ENCODE measurements at regions not wholly inside any gene's neighbourhood (a gene's known extent, or its start where the extent isn't known, plus 50 kb on each side); places are given as distances from the start of the nearest gene placed in this dataset.

- TF ChIP-seq POLR2A (IDR thresholded peaks at IDR 0.05) (no peak), CTCF (IDR thresholded peaks at IDR 0.05) (no peak), POLR2AphosphoS5 (IDR thresholded peaks at IDR 0.05; ENCODE audit: insufficient read depth in 1 of 2, low read depth in 1 of 2) (no peak)
These were observed 222.3 kb upstream of the CDIN1 start for GRCh38 chr15:36356978-36357601.

All from vagina (tissue), 2 donors.